ENCODE measurements at regions not wholly inside any gene's neighbourhood (a gene's known extent, or its start where the extent isn't known, plus 50 kb on each side); places are given as distances from the start of the nearest gene placed in this dataset.

- DNase-seq, result no peak
These were observed 74.3 kb upstream of the ATP1A1 start for GRCh38 chr1:116298746-116299145.

GRCh38 chr1:116299248-116299647 lies 73.8 kb upstream of the ATP1A1 start:
- DNase-seq, result no peak

- no peak for DNase-seq
These were observed 70.8 kb upstream of the ATP1A1 start for GRCh38 chr1:116302281-116302680.

GRCh38 chr1:116306102-116306501 lies 66.9 kb upstream of the ATP1A1 start:
- DNase-seq, result no peak

- no peak for DNase-seq
These were observed 66.1 kb upstream of the ATP1A1 start for GRCh38 chr1:116306840-116307442.

- DNase-seq, result no peak
These were observed 64.8 kb upstream of the ATP1A1 start for GRCh38 chr1:116308276-116308675.

GRCh38 chr1:116309090-116309870 lies 63.8 kb upstream of the ATP1A1 start:
- no peak for DNase-seq

- DNase-seq, result no peak
These were observed 62.9 kb upstream of the ATP1A1 start for GRCh38 chr1:116310180-116310579.

GRCh38 chr1:116311193-116311592 lies 61.9 kb upstream of the ATP1A1 start:
- DNase-seq, result no peak

GRCh38 chr1:116311756-116312680 lies 61.0 kb upstream of the ATP1A1 start:
- DNase-seq, result no peak

GRCh38 chr1:116312681-116313069 lies 60.4 kb upstream of the ATP1A1 start:
- DNase-seq, result no peak

- DNase-seq, result no peak
These were observed 59.3 kb upstream of the ATP1A1 start for GRCh38 chr1:116313776-116314175.

- no peak for DNase-seq
These were observed 58.6 kb upstream of the ATP1A1 start for GRCh38 chr1:116314305-116314919.

GRCh38 chr1:116316373-116316772 lies 56.7 kb upstream of the ATP1A1 start:
- no peak for DNase-seq

- DNase-seq, result no peak
These were observed 54.1 kb upstream of the ATP1A1 start for GRCh38 chr1:116318897-116319296.

- DNase-seq, result no peak
These were observed 52.2 kb upstream of the ATP1A1 start for GRCh38 chr1:116320874-116321273.

- peak; percentile 87 to 94 for DNase-seq
These were observed 51.3 kb upstream of the ATP1A1 start for GRCh38 chr1:116321766-116322175.

GRCh38 chr1:116322752-116323405 lies 50.2 kb upstream of the ATP1A1 start:
- no peak for DNase-seq

Data from SHP77 (cell line).